ENCODE measurements at regions not wholly inside any gene's neighbourhood (a gene's known extent, or its start where the extent isn't known, plus 50 kb on each side); places are given as distances from the start of the nearest gene placed in this dataset.

- TF ChIP-seq ETS1 (IDR thresholded peaks at IDR 0.05) = no peak
- TF ChIP-seq JUNB (IDR thresholded peaks at IDR 0.05; ENCODE audit: unreplicated experiment) = no peak
- TF ChIP-seq CTCF (conservative IDR thresholded peaks at IDR 0.05; ENCODE audit: low read depth in 2 of 2) = no peak
- no peak for TF ChIP-seq POLR2AphosphoS5 (IDR thresholded peaks at IDR 0.05; ENCODE audit: low read depth)
- TF ChIP-seq STAT1 (IDR thresholded peaks at IDR 0.05; ENCODE audit: unreplicated experiment) = no peak
- TF ChIP-seq ZNF114 (CRISPR knock-in tag; IDR thresholded peaks at IDR 0.05) = no peak
- no peak for TF ChIP-seq EZH2phosphoT487 (IDR thresholded peaks at IDR 0.05; ENCODE audit: unreplicated experiment)
- TF ChIP-seq ZNF331 (CRISPR knock-in tag; IDR thresholded peaks at IDR 0.05; ENCODE audit: low read depth) = no peak
- TF ChIP-seq REST (IDR thresholded peaks at IDR 0.05; ENCODE audit: unreplicated experiment) = no peak
- TF ChIP-seq EZH2 (IDR thresholded peaks at IDR 0.05; ENCODE audit: low read depth, unreplicated experiment) = no peak
Measured at GRCh38 chr14:50049703-50050570, 66.4 kb downstream of the VCPKMT start (continued).

- Histone ChIP-seq H3K36me3 (ENCODE audit: insufficient read depth) (no peaks in the 10 kb centered on the region), H3K4me3 (no peak overlapping the region), H3K27ac (ENCODE audit: low read depth) (no peak overlapping the region), H3K79me2 (replicated peaks; ENCODE audit: insufficient read depth) (no peaks in the 10 kb centered on the region), H2AFZ (no peak overlapping the region), H3K9me2 (ENCODE audit: insufficient read depth) (0 out of 2 replicates have a peak, but pooled peaks cover 4% of the 10 kb centered on the region), H3K4me2 (no peak overlapping the region), H3K27me3 (ENCODE audit: insufficient read depth) (no peaks in the 10 kb centered on the region), H4K20me1 (replicated peaks; ENCODE audit: insufficient read depth) (no peaks in the 10 kb centered on the region), H3F3A (replicated peaks; ENCODE audit: low read depth) (no peaks in the 10 kb centered on the region), H3K4me1 (ENCODE audit: insufficient read depth) (no peaks in the 10 kb centered on the region; the same call in 1 of the 2 replicates)
- Mint-ChIP-seq H3K4me1 (peaks cover 10% of the 10 kb centered on the region), H3K27ac (no peak overlapping the region), H3K4me3 (no peak overlapping the region), H3K27me3 (ENCODE audit: insufficient read depth, low read depth, poor library complexity) (no peaks in the 10 kb centered on the region), H3K9me3 (no peaks in the 10 kb centered on the region), H3K36me3 (ENCODE audit: low read depth) (no peaks in the 10 kb centered on the region)
- no peak for ATAC-seq
- TF ChIP-seq REST (IDR thresholded peaks at IDR 0.05; ENCODE audit: unreplicated experiment) (no peak), CTCF (conservative IDR thresholded peaks at IDR 0.05; ENCODE audit: low read depth in 2 of 2) (no peak), ZNF114 (CRISPR knock-in tag; IDR thresholded peaks at IDR 0.05) (no peak), EZH2phosphoT487 (IDR thresholded peaks at IDR 0.05; ENCODE audit: unreplicated experiment) (no peak), JUNB (IDR thresholded peaks at IDR 0.05; ENCODE audit: unreplicated experiment) (no peak), EZH2 (IDR thresholded peaks at IDR 0.05; ENCODE audit: low read depth, unreplicated experiment) (no peak)
- DNase-seq (ENCODE audit: low spot score) = no peak
Measured at GRCh38 chr14:50051106-50051505, 65.3 kb downstream of the VCPKMT start.

Measured in GM23338 (cell line).